HCT116 (cell line): ENCODE measurements at regions not wholly inside any gene's neighbourhood (a gene's known extent, or its start where the extent isn't known, plus 50 kb on each side); places are given as distances from the start of the nearest gene placed in this dataset.
"Not testable (repeated sequence)": the region's sequence is repeated elsewhere in the genome, so short reads cannot be mapped to it uniquely, and the experiment has no call there.

Experiments
- CEBPB ChIP-seq: IDR thresholded peaks from 2 replicates; pipeline ENCODE4 v1.6.1; 2012; ENCODE audit warnings: low read depth
- EZH2 ChIP-seq: fragments of 200-600 bp; sonication (generic); IDR thresholded peaks from 2 replicates; pipeline ENCODE4 v1.6.1; 2017; ENCODE audit warnings: antibody characterized with exemption, mixed run types
- POLR2AphosphoS5 ChIP-seq: IDR thresholded peaks from 2 replicates; pipeline ENCODE4 v1.6.1; 2011; ENCODE audit warnings: mild to moderate bottlenecking, low read depth, low read length, moderate library complexity
- RAD21 ChIP-seq: IDR thresholded peaks from 2 replicates; pipeline ENCODE4 v1.6.1; 2012; ENCODE audit warnings: low read depth, mild to moderate bottlenecking
- TF ChIP-seq, protein P1 (sequence below): IDR thresholded peaks from 2 replicates; pipeline ENCODE4 v1.6.1; 2012; ENCODE audit warnings: low read depth
- TF ChIP-seq, protein P2 (sequence below): IDR thresholded peaks from 2 replicates; pipeline ENCODE4 v1.6.1; 2011; ENCODE audit warnings: mild to moderate bottlenecking, low read length, moderate library complexity; ENCODE audit not compliant: insufficient replicate concordance; ENCODE audit errors: extremely low read depth
- TF ChIP-seq, protein P3 (sequence below), 3 experiments: fragments of 200-600 bp in 1 of 3; sonication (generic) in 1 of 3; IDR thresholded peaks in 2 of 3; conservative IDR thresholded peaks in 1 of 3; 2 replicates each; pipeline ENCODE4 v1.5.1; 2012 to 2017; ENCODE audit warnings: low read depth in 2 of 3, low read length in 2 of 3, antibody characterized with exemption in 1 of 3, borderline replicate concordance in 1 of 3, control low read depth in 1 of 3, mild to moderate bottlenecking in 1 of 3, mixed read lengths in 1 of 3, mixed run types in 1 of 3, moderate library complexity in 1 of 3; ENCODE audit not compliant: insufficient read depth in 1 of 3

DNA sequence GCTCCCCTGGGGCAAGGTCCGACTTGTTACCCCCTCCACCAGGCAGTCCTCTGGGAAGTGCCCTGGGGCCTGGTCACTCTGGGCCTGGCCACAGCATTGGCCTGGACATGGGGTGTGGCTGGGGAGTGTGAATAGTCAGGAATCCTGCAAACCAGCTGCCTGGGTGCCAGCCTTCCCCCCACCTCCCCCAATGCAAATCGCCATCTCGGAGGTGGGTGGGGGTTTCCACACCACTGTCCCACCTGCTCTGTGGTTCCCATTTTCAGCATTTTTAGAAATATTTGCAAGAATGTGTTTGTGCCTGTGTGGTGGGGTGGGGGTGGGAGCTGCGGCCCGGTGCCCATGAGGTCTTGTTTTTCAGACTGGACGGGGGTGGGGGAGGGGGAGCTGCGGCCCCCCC, 159.7 kb downstream of the TMEM121 start:
- TF ChIP-seq, protein P1, sequence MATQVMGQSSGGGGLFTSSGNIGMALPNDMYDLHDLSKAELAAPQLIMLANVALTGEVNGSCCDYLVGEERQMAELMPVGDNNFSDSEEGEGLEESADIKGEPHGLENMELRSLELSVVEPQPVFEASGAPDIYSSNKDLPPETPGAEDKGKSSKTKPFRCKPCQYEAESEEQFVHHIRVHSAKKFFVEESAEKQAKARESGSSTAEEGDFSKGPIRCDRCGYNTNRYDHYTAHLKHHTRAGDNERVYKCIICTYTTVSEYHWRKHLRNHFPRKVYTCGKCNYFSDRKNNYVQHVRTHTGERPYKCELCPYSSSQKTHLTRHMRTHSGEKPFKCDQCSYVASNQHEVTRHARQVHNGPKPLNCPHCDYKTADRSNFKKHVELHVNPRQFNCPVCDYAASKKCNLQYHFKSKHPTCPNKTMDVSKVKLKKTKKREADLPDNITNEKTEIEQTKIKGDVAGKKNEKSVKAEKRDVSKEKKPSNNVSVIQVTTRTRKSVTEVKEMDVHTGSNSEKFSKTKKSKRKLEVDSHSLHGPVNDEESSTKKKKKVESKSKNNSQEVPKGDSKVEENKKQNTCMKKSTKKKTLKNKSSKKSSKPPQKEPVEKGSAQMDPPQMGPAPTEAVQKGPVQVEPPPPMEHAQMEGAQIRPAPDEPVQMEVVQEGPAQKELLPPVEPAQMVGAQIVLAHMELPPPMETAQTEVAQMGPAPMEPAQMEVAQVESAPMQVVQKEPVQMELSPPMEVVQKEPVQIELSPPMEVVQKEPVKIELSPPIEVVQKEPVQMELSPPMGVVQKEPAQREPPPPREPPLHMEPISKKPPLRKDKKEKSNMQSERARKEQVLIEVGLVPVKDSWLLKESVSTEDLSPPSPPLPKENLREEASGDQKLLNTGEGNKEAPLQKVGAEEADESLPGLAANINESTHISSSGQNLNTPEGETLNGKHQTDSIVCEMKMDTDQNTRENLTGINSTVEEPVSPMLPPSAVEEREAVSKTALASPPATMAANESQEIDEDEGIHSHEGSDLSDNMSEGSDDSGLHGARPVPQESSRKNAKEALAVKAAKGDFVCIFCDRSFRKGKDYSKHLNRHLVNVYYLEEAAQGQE, result not testable (repeated sequence)
- TF ChIP-seq, protein P2, sequence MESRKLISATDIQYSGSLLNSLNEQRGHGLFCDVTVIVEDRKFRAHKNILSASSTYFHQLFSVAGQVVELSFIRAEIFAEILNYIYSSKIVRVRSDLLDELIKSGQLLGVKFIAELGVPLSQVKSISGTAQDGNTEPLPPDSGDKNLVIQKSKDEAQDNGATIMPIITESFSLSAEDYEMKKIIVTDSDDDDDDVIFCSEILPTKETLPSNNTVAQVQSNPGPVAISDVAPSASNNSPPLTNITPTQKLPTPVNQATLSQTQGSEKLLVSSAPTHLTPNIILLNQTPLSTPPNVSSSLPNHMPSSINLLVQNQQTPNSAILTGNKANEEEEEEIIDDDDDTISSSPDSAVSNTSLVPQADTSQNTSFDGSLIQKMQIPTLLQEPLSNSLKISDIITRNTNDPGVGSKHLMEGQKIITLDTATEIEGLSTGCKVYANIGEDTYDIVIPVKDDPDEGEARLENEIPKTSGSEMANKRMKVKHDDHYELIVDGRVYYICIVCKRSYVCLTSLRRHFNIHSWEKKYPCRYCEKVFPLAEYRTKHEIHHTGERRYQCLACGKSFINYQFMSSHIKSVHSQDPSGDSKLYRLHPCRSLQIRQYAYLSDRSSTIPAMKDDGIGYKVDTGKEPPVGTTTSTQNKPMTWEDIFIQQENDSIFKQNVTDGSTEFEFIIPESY, result not testable (repeated sequence)
- TF ChIP-seq POLR2AphosphoS5, EZH2, RAD21, CEBPB: not testable (repeated sequence)
- TF ChIP-seq, protein P3, sequence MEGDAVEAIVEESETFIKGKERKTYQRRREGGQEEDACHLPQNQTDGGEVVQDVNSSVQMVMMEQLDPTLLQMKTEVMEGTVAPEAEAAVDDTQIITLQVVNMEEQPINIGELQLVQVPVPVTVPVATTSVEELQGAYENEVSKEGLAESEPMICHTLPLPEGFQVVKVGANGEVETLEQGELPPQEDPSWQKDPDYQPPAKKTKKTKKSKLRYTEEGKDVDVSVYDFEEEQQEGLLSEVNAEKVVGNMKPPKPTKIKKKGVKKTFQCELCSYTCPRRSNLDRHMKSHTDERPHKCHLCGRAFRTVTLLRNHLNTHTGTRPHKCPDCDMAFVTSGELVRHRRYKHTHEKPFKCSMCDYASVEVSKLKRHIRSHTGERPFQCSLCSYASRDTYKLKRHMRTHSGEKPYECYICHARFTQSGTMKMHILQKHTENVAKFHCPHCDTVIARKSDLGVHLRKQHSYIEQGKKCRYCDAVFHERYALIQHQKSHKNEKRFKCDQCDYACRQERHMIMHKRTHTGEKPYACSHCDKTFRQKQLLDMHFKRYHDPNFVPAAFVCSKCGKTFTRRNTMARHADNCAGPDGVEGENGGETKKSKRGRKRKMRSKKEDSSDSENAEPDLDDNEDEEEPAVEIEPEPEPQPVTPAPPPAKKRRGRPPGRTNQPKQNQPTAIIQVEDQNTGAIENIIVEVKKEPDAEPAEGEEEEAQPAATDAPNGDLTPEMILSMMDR (IDR thresholded peaks at IDR 0.05 in 2 of 3, conservative IDR thresholded peaks at IDR 0.05 in 1 of 3; ENCODE audit: borderline replicate concordance in 1 of 3, insufficient read depth in 1 of 3, low read depth in 2 of 3, low read length in 2 of 3), result not testable (repeated sequence)
